GM23338 (cell line): ENCODE measurements at regions not wholly inside any gene's neighbourhood (a gene's known extent, or its start where the extent isn't known, plus 50 kb on each side); places are given as distances from the start of the nearest gene placed in this dataset.

Experiments used
- CREB1 ChIP-seq: fragments of 250-450 bp; sonication (Bioruptor Pico); IDR thresholded peaks from 2 replicates; pipeline ENCODE4 v1.5.0; 2020; ENCODE audit warnings: low read depth, mild to moderate bottlenecking, moderate library complexity
- CTCF ChIP-seq, 2 experiments: fragments of 200-600 bp in 1 of 2; sonication (generic) in 1 of 2; conservative IDR thresholded peaks; 2 replicates each; pipeline versions ENCODE4 v1.5.1 to v1.6.1; 2016 to 2017; ENCODE audit warnings: antibody characterized with exemption in 2 of 2, low read depth in 2 of 2, mild to moderate bottlenecking in 2 of 2, moderate library complexity in 1 of 2
- EZH2 ChIP-seq: fragments of 200-600 bp; sonication (generic); IDR thresholded peaks from one replicate; pipeline ENCODE4 v1.8.0; 2017; ENCODE audit warnings: antibody characterized with exemption, mild to moderate bottlenecking, low read depth; ENCODE audit not compliant: unreplicated experiment
- JUNB ChIP-seq: IDR thresholded peaks from one replicate; pipeline ENCODE4 v1.6.1; 2016; ENCODE audit warnings: antibody characterized with exemption; ENCODE audit not compliant: unreplicated experiment
- POLR2AphosphoS5 ChIP-seq: IDR thresholded peaks from 2 replicates; pipeline ENCODE4 v1.6.1; 2016; ENCODE audit warnings: antibody characterized with exemption, low read depth
- ZNF114 ChIP-seq: fragments of 250-450 bp; sonication (Bioruptor Pico); IDR thresholded peaks from 2 replicates; pipeline ENCODE4 v1.5.0; 2020; ENCODE audit warnings: mild to moderate bottlenecking, moderate library complexity
- TF ChIP-seq, protein P1 (sequence below): IDR thresholded peaks from one replicate; pipeline ENCODE4 v1.6.1; 2018; ENCODE audit warnings: antibody characterized with exemption; ENCODE audit not compliant: unreplicated experiment
- TF ChIP-seq, protein P2 (sequence below): fragments of 250-450 bp; sonication (Bioruptor Pico); IDR thresholded peaks from 2 replicates; pipeline ENCODE4 v1.5.0; 2020; ENCODE audit warnings: mild to moderate bottlenecking, moderate library complexity

DNA sequence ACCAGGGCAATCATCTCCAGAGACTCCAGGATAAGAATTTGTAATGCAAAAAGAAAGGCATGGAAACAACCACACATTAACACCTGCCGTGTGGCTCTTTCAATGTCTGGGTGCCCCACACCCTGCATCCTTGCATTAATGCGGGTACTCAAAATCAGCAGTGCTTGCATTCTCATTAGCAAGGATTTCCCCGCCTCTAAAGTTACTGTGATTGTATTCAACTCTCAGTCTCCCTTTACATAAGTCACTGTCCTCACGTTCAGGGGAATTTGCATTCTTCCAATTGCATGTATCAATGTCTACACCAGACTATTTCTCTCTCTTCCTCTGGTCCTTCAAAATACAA lies 324.3 kb downstream of the FOXL1 start:
- TF ChIP-seq CTCF (conservative IDR thresholded peaks at IDR 0.05; ENCODE audit: low read depth in 2 of 2) (no peak), EZH2 (no peak), POLR2AphosphoS5 (no peak), JUNB (no peak), CREB1 (CRISPR knock-in tag) (no peak), ZNF114 (CRISPR knock-in tag) (no peak)
- TF ChIP-seq, protein P1, sequence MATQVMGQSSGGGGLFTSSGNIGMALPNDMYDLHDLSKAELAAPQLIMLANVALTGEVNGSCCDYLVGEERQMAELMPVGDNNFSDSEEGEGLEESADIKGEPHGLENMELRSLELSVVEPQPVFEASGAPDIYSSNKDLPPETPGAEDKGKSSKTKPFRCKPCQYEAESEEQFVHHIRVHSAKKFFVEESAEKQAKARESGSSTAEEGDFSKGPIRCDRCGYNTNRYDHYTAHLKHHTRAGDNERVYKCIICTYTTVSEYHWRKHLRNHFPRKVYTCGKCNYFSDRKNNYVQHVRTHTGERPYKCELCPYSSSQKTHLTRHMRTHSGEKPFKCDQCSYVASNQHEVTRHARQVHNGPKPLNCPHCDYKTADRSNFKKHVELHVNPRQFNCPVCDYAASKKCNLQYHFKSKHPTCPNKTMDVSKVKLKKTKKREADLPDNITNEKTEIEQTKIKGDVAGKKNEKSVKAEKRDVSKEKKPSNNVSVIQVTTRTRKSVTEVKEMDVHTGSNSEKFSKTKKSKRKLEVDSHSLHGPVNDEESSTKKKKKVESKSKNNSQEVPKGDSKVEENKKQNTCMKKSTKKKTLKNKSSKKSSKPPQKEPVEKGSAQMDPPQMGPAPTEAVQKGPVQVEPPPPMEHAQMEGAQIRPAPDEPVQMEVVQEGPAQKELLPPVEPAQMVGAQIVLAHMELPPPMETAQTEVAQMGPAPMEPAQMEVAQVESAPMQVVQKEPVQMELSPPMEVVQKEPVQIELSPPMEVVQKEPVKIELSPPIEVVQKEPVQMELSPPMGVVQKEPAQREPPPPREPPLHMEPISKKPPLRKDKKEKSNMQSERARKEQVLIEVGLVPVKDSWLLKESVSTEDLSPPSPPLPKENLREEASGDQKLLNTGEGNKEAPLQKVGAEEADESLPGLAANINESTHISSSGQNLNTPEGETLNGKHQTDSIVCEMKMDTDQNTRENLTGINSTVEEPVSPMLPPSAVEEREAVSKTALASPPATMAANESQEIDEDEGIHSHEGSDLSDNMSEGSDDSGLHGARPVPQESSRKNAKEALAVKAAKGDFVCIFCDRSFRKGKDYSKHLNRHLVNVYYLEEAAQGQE, result no peak
- TF ChIP-seq, protein P2, sequence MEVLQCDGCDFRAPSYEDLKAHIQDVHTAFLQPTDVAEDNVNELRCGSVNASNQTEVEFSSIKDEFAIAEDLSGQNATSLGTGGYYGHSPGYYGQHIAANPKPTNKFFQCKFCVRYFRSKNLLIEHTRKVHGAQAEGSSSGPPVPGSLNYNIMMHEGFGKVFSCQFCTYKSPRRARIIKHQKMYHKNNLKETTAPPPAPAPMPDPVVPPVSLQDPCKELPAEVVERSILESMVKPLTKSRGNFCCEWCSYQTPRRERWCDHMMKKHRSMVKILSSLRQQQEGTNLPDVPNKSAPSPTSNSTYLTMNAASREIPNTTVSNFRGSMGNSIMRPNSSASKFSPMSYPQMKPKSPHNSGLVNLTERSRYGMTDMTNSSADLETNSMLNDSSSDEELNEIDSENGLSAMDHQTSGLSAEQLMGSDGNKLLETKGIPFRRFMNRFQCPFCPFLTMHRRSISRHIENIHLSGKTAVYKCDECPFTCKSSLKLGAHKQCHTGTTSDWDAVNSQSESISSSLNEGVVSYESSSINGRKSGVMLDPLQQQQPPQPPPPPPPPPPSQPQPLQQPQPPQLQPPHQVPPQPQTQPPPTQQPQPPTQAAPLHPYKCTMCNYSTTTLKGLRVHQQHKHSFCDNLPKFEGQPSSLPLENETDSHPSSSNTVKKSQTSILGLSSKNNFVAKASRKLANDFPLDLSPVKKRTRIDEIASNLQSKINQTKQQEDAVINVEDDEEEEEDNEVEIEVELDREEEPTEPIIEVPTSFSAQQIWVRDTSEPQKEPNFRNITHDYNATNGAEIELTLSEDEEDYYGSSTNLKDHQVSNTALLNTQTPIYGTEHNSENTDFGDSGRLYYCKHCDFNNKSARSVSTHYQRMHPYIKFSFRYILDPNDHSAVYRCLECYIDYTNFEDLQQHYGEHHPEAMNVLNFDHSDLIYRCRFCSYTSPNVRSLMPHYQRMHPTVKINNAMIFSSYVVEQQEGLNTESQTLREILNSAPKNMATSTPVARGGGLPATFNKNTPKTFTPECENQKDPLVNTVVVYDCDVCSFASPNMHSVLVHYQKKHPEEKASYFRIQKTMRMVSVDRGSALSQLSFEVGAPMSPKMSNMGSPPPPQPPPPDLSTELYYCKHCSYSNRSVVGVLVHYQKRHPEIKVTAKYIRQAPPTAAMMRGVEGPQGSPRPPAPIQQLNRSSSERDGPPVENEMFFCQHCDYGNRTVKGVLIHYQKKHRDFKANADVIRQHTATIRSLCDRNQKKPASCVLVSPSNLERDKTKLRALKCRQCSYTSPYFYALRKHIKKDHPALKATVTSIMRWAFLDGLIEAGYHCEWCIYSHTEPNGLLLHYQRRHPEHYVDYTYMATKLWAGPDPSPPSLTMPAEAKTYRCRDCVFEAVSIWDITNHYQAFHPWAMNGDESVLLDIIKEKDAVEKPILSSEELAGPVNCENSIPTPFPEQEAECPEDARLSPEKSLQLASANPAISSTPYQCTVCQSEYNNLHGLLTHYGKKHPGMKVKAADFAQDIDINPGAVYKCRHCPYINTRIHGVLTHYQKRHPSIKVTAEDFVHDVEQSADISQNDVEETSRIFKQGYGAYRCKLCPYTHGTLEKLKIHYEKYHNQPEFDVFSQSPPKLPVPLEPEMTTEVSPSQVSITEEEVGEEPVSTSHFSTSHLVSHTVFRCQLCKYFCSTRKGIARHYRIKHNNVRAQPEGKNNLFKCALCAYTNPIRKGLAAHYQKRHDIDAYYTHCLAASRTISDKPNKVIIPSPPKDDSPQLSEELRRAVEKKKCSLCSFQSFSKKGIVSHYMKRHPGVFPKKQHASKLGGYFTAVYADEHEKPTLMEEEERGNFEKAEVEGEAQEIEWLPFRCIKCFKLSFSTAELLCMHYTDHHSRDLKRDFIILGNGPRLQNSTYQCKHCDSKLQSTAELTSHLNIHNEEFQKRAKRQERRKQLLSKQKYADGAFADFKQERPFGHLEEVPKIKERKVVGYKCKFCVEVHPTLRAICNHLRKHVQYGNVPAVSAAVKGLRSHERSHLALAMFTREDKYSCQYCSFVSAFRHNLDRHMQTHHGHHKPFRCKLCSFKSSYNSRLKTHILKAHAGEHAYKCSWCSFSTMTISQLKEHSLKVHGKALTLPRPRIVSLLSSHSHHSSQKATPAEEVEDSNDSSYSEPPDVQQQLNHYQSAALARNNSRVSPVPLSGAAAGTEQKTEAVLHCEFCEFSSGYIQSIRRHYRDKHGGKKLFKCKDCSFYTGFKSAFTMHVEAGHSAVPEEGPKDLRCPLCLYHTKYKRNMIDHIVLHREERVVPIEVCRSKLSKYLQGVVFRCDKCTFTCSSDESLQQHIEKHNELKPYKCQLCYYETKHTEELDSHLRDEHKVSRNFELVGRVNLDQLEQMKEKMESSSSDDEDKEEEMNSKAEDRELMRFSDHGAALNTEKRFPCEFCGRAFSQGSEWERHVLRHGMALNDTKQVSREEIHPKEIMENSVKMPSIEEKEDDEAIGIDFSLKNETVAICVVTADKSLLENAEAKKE (CRISPR knock-in tag), result no peak
